CD4-positive, alpha-beta memory T cell (primary cell): ENCODE measurements at regions not wholly inside any gene's neighbourhood (a gene's known extent, or its start where the extent isn't known, plus 50 kb on each side); places are given as distances from the start of the nearest gene placed in this dataset.

Source experiments
- CTCF ChIA-PET: fragments of 350-600 bp; sonication (Branson Sonifier 250); formaldehyde crosslinking; loops from one replicate; lab custom pipeline; 2021; ENCODE audit warnings: inconsistent platforms; ENCODE audit not compliant: partially characterized antibody; lab: Charles Lee
- POLR2A ChIA-PET: fragments of 350-600 bp; sonication (Branson Sonifier 250); formaldehyde crosslinking; loops from one replicate; lab custom pipeline; 2021; ENCODE audit not compliant: partially characterized antibody; lab: Charles Lee
- DNase-seq, 5 donors: peaks; one replicate each; pipeline versions ENCODE4 v3.0.0 to v3.0.0-alpha.2; 2020 to 2022; ENCODE audit warnings: mixed read lengths in 1 of 5
- H3K27ac ChIP-seq: one replicate; pipeline ENCODE4 v1.7.0; 2013; ENCODE audit warnings: low read depth, low read length
- H3K27me3 ChIP-seq: 2 replicates; pipeline ENCODE4 v1.7.0; 2013; ENCODE audit warnings: mild to moderate bottlenecking, low read length, moderate library complexity; ENCODE audit not compliant: insufficient read depth
- H3K36me3 ChIP-seq: 2 replicates; pipeline ENCODE4 v1.7.0; 2013; ENCODE audit warnings: mild to moderate bottlenecking, low read length, moderate library complexity; ENCODE audit not compliant: insufficient read depth
- H3K4me1 ChIP-seq: 2 replicates; pipeline ENCODE4 v1.7.0; 2013; ENCODE audit warnings: mild to moderate bottlenecking, low read length, moderate library complexity; ENCODE audit not compliant: insufficient read depth
- H3K4me3 ChIP-seq, 2 donors: one replicate each; pipeline ENCODE4 v1.7.0; 2013; ENCODE audit warnings: low read length in 2 of 2, mild to moderate bottlenecking in 1 of 2
- H3K9me3 ChIP-seq, 2 donors: one replicate each; pipeline ENCODE4 v1.7.0; 2013; ENCODE audit warnings: low read length in 2 of 2, control low read depth in 1 of 2; ENCODE audit not compliant: control insufficient read depth in 1 of 2
- H3K27ac Mint-ChIP-seq, 7 donors: one replicate each; pipeline ENCODE4 v1.8.0; 2020 to 2021; ENCODE audit warnings: mixed read lengths in 7 of 7, mild to moderate bottlenecking in 6 of 7, inconsistent platforms in 3 of 7, moderate library complexity in 3 of 7
- H3K27me3 Mint-ChIP-seq, 2 donors: one replicate each; pipeline ENCODE4 v1.8.0; 2020 to 2021; ENCODE audit warnings: mixed read lengths in 2 of 2
- H3K36me3 Mint-ChIP-seq, 2 donors: one replicate each; pipeline ENCODE4 v1.8.0; 2020 to 2021; ENCODE audit warnings: mixed read lengths in 2 of 2, inconsistent platforms in 1 of 2, mild to moderate bottlenecking in 1 of 2
- H3K4me1 Mint-ChIP-seq, 4 donors: one replicate each; pipeline ENCODE4 v1.8.0; 2020 to 2021; ENCODE audit warnings: mixed read lengths in 4 of 4, mild to moderate bottlenecking in 1 of 4
- H3K4me3 Mint-ChIP-seq, 8 donors: one replicate each; pipeline ENCODE4 v1.8.0; 2020 to 2021; ENCODE audit warnings: mixed read lengths in 8 of 8, mild to moderate bottlenecking in 7 of 8, moderate library complexity in 6 of 8, inconsistent platforms in 3 of 8
- H3K9me3 Mint-ChIP-seq, 8 donors: one replicate each; pipeline ENCODE4 v1.8.0; 2020 to 2021; ENCODE audit warnings: mixed read lengths in 8 of 8, mild to moderate bottlenecking in 5 of 8, inconsistent platforms in 3 of 8, moderate library complexity in 1 of 8
- intact Hi-C: fragments of 100-400 bp; cut with micrococcal nuclease; formaldehyde crosslinking; loops from one replicate; pipeline ENCODE4 v1.15.1; 2023

DNA sequence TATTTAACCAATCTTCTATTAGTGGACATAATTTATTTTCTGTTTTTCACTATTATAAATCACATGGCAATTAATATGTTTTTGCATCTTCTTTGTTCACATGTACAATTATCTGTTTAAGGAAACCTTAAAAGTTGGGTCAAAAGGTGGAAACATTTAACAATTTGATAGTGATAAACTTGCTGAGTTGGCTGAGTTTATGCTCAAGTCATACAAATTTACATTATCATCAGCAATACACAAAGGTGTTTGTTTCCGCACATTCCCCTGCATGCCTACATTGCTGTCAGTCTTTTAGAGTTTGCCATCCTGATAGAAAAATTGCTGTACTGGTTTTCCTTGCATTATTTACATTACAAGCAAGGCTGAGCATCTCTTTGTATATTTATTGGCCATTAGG, 139.5 kb downstream of the KCNRG start:
- peaks cover 26% of the 10 kb centered on the region for H3K4me1 ChIP-seq
- H3K27ac ChIP-seq, result no peak overlapping the region
- peaks cover 0 to 3% of the 10 kb centered on the region in 2 donors for H3K27me3 Mint-ChIP-seq
- no peaks in the 10 kb centered on the region for H3K27me3 ChIP-seq
- H3K36me3 Mint-ChIP-seq, result no peaks in the 10 kb centered on the region
- DNase-seq, result no peak
- H3K4me1 Mint-ChIP-seq, result peaks cover 17 to 27% (median 22%) of the 10 kb centered on the region in 4 donors
- H3K9me3 Mint-ChIP-seq, result peaks cover 0 to 2% (median 0%) of the 10 kb centered on the region in 8 donors
- H3K36me3 ChIP-seq, result no peaks in the 10 kb centered on the region
- H3K27ac Mint-ChIP-seq, result no peak overlapping the region
- ChIA-PET POLR2A (no interaction called here), CTCF (no interaction called here)
- intact Hi-C loops, result loop anchor here (5.0 kb wide), 1 partner anchor 83 kb away; no protein-coding TSS in a partner anchor
- H3K4me3 ChIP-seq, result no peak overlapping the region
- no peak overlapping the region for H3K4me3 Mint-ChIP-seq
- H3K9me3 ChIP-seq, result no peaks in the 10 kb centered on the region

DNA sequence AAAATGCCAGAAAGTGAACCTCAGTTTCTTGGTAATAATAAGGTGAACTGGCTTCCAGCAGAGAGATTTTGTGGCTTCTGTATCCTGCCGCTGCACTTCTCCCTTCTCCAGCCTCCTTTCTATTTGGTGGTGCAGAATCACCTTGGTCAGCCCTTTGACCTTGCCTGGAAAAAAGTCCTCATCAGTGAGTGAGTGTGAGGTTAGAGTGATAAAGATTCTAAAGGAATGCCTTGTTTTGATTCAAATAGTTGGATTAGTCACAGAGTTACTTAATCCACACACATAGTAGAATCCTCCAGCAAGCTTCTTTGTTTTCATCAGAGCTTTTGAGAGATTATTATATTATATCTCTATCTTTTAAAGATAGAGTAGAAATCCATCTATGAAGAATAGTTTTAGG, 140.9 kb downstream of the KCNRG start:
- Histone ChIP-seq H3K9me3 (no peaks in the 10 kb centered on the region), H3K4me3 (no peak overlapping the region), H3K4me1 (peaks cover 26% of the 10 kb centered on the region), H3K36me3 (no peaks in the 10 kb centered on the region), H3K27me3 (no peaks in the 10 kb centered on the region), H3K27ac (no peak overlapping the region)
- DNase-seq, result no peak
- ChIA-PET POLR2A (interaction anchor here (1.0 kb wide), 1 partner anchor 159 kb away, joined by 3 read pairs; the partner anchor contains the start of gene TRIM13), CTCF (no interaction called here)
- no peaks in the 10 kb centered on the region for H3K36me3 Mint-ChIP-seq
- H3K27ac Mint-ChIP-seq, result no peak overlapping the region
- intact Hi-C loops, result no loop called here
- no peak overlapping the region for H3K4me3 Mint-ChIP-seq
- peaks cover 17 to 26% (median 22%) of the 10 kb centered on the region in 4 donors for H3K4me1 Mint-ChIP-seq
- H3K9me3 Mint-ChIP-seq, result peaks cover 0 to 2% (median 0%) of the 10 kb centered on the region in 8 donors
- peaks cover 0 to 4% of the 10 kb centered on the region in 2 donors for H3K27me3 Mint-ChIP-seq

DNA sequence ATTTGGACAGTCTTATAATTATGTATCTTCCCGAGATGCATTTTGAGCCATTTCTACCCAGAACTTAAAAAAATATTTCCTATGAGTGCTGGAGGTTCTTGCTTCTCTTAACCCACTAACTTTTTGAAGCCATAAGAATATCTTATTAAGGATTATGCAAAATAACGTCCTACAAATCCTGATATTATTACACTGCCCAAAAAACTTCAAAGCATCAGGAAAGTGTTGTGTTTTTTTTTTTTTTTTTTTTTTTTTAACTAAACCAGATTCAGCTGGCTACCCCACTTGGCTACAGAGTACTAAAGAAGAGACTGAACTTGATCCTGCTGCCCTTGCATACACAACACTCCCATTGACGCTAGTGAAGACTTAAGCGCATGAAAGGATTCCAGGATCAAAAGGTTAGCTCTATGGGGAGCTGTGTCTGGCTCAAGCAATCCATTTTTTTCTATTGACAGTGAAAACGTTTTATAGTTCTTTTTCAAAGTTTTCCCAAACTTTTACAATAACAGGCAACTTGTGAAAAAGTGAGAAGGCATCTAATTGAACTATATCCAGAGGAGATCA, 141.4 kb downstream of the KCNRG start:
- ChIA-PET CTCF (interaction anchor here (1.4 kb wide), 1 partner anchor 80 kb away, joined by 4 read pairs; no protein-coding TSS in a partner anchor), POLR2A (interaction anchor here (1.0 kb wide), 1 partner anchor 159 kb away, joined by 3 read pairs; the partner anchor contains the start of gene TRIM13)
- no peak overlapping the region for H3K4me3 ChIP-seq
- Mint-ChIP-seq H3K4me3 (no peak overlapping the region), H3K36me3 (no peaks in the 10 kb centered on the region), H3K27ac (no peak overlapping the region), H3K4me1 (peaks cover 14 to 24% (median 18%) of the 10 kb centered on the region in 4 donors), H3K27me3 (peaks cover 0 to 5% of the 10 kb centered on the region in 2 donors), H3K9me3 (no peaks in the 10 kb centered on the region)
- H3K27me3 ChIP-seq, result no peaks in the 10 kb centered on the region
- peaks cover 22% of the 10 kb centered on the region for H3K4me1 ChIP-seq
- no peaks in the 10 kb centered on the region for H3K9me3 ChIP-seq
- DNase-seq, result no peak
- H3K36me3 ChIP-seq, result no peaks in the 10 kb centered on the region
- no peak overlapping the region for H3K27ac ChIP-seq
- intact Hi-C loops, result no loop called here

DNA sequence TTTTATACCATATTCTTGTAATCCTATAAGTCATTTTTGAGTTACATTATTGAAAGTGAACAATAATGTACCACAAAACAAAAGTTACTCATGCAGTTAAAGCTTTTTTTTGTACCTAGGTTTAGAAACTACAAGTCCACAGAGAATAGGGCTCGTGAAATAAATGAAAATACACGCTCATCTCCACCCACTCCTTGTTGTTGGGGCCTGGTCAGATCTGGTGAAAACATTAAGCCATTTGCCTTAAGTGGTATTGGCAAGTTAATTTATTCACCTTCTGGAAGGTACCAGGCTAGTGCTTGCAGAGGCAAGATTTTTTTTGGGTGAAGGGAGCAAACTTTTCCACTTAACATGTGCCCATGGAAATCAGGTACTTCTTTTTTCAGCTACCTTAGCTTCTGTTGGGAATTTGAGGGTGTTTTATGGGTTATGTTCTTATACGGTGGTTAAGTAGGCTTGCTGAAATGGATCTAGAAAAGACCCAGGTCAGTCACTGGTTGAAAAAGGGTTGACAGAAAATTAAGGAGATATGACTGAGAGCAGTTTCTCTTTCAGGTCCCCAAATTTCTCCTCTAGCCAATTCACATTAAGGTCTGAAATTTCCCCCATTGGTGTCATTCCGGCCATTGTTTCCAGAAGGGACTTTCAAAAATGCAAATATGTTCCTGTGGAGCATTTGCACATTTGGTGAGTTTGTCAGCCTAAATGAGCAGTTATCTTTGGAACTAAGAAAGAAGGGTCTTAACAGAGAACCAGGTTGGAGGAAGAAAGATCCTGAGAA, 143.3 kb downstream of the KCNRG start:
- Mint-ChIP-seq H3K36me3 (no peaks in the 10 kb centered on the region), H3K4me3 (no peak overlapping the region), H3K27me3 (peaks cover 0 to 8% of the 10 kb centered on the region in 2 donors), H3K4me1 (peaks cover 0 to 4% (median under 1%) of the 10 kb centered on the region in 4 donors), H3K9me3 (no peaks in the 10 kb centered on the region), H3K27ac (peak overlapping the region in 1 of 7 donors; percentile 15)
- DNase-seq, result no peak
- peaks cover 3% of the 10 kb centered on the region for H3K4me1 ChIP-seq
- H3K27ac ChIP-seq, result no peak overlapping the region
- no peaks in the 10 kb centered on the region for H3K36me3 ChIP-seq
- POLR2A ChIA-PET, result no interaction called here
- intact Hi-C loops, result no loop called here
- H3K4me3 ChIP-seq, result no peak overlapping the region
- no peaks in the 10 kb centered on the region for H3K27me3 ChIP-seq
- CTCF ChIA-PET, result no interaction called here
- no peaks in the 10 kb centered on the region for H3K9me3 ChIP-seq

DNA sequence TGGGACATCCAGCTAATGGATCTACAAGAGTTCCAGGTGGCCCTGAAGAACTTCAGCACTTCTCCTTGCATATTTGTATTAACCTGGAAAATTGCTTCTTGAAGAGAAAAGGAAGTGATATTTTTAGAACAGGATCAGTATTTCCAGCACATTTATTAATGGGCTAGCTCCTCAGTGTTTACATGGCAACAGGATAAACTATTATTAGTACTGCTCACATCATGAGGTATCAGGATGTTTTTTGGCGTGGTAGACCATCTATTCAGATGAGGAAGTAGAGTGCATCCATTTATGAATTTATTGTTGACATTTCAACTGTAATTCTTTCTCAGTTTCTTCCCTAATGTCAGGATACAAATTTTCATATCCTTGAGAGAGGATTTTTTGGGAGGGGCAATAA, 144.4 kb downstream of the KCNRG start:
- Histone ChIP-seq H3K36me3 (no peaks in the 10 kb centered on the region), H3K9me3 (no peaks in the 10 kb centered on the region), H3K27ac (no peak overlapping the region), H3K27me3 (no peaks in the 10 kb centered on the region), H3K4me1 (no peaks in the 10 kb centered on the region), H3K4me3 (no peak overlapping the region)
- Mint-ChIP-seq H3K36me3 (no peaks in the 10 kb centered on the region), H3K27ac (no peak overlapping the region), H3K9me3 (no peaks in the 10 kb centered on the region), H3K4me1 (no peaks in the 10 kb centered on the region), H3K4me3 (no peak overlapping the region), H3K27me3 (peaks cover 0 to 8% of the 10 kb centered on the region in 2 donors)
- intact Hi-C loops, result no loop called here
- DNase-seq, result no peak
- ChIA-PET CTCF (interaction anchor here (1.5 kb wide), 1 partner anchor 75 kb away, joined by 3 read pairs; no protein-coding TSS in a partner anchor), POLR2A (interaction anchor here (0.6 kb wide), 1 partner anchor 76 kb away, joined by 3 read pairs; no protein-coding TSS in a partner anchor)

DNA sequence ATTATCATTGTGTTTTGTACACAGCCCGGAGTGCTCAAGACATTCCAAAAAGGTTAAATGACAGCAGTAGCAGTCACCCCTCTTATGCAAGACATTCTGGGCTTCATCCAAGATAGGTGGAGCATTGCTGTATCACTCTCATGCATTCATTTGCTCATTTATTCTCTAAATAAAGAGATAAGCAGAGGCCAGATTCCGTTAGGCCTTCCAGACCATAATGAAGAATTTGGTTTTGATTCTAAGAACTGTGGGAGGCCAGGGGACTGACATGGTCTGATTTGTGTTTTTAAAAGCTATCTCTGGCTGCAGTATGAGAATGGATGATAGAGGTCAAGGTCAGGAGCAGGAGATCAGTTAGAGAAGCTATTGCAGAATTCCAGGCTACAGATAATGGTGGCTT, 145.8 kb downstream of the KCNRG start:
- H3K27ac Mint-ChIP-seq, result no peak overlapping the region
- CTCF ChIA-PET, result interaction anchor here (1.5 kb wide), 1 partner anchor 76 kb away, joined by 3 read pairs; no protein-coding TSS in a partner anchor

GRCh38 chr13:50162001-50162400, 146.8 kb downstream of the KCNRG start:
- Mint-ChIP-seq H3K36me3 (no peaks in the 10 kb centered on the region), H3K4me3 (no peak overlapping the region), H3K9me3 (no peaks in the 10 kb centered on the region), H3K27me3 (peaks cover 0 to 8% of the 10 kb centered on the region in 2 donors), H3K4me1 (no peaks in the 10 kb centered on the region), H3K27ac (no peak overlapping the region)
- POLR2A ChIA-PET, result no interaction called here
- H3K9me3 ChIP-seq, result no peaks in the 10 kb centered on the region
- H3K4me3 ChIP-seq, result no peak overlapping the region
- intact Hi-C loops, result no loop called here
- H3K27me3 ChIP-seq, result no peaks in the 10 kb centered on the region
- no peaks in the 10 kb centered on the region for H3K36me3 ChIP-seq
- no peaks in the 10 kb centered on the region for H3K4me1 ChIP-seq
- CTCF ChIA-PET, result no interaction called here
- H3K27ac ChIP-seq, result no peak overlapping the region
- no peak for DNase-seq

More for the DNA sequence above, 145.8 kb downstream of the KCNRG start:
- Mint-ChIP-seq H3K27me3 (peaks cover 0 to 8% of the 10 kb centered on the region in 2 donors), H3K9me3 (no peaks in the 10 kb centered on the region), H3K4me3 (no peak overlapping the region), H3K4me1 (no peaks in the 10 kb centered on the region), H3K36me3 (no peaks in the 10 kb centered on the region)
- intact Hi-C loops, result no loop called here
- H3K27me3 ChIP-seq, result no peaks in the 10 kb centered on the region
- no peaks in the 10 kb centered on the region for H3K36me3 ChIP-seq
- no peak overlapping the region for H3K4me3 ChIP-seq
- H3K4me1 ChIP-seq, result no peaks in the 10 kb centered on the region
- no peak for DNase-seq
- POLR2A ChIA-PET, result interaction anchor here (1.0 kb wide), 1 partner anchor 35 kb away, joined by 3 read pairs; no protein-coding TSS in a partner anchor
- no peak overlapping the region for H3K27ac ChIP-seq
- no peaks in the 10 kb centered on the region for H3K9me3 ChIP-seq
